ENCODE measurements at regions not wholly inside any gene's neighbourhood (a gene's known extent, or its start where the extent isn't known, plus 50 kb on each side); places are given as distances from the start of the nearest gene placed in this dataset.

GRCh38 chr1:4971666-4972065, 317.3 kb downstream of the AJAP1 start:
- TF ChIP-seq, protein P1, sequence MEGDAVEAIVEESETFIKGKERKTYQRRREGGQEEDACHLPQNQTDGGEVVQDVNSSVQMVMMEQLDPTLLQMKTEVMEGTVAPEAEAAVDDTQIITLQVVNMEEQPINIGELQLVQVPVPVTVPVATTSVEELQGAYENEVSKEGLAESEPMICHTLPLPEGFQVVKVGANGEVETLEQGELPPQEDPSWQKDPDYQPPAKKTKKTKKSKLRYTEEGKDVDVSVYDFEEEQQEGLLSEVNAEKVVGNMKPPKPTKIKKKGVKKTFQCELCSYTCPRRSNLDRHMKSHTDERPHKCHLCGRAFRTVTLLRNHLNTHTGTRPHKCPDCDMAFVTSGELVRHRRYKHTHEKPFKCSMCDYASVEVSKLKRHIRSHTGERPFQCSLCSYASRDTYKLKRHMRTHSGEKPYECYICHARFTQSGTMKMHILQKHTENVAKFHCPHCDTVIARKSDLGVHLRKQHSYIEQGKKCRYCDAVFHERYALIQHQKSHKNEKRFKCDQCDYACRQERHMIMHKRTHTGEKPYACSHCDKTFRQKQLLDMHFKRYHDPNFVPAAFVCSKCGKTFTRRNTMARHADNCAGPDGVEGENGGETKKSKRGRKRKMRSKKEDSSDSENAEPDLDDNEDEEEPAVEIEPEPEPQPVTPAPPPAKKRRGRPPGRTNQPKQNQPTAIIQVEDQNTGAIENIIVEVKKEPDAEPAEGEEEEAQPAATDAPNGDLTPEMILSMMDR (IDR thresholded peaks at IDR 0.05): no peak
- TF ChIP-seq POLR2A (IDR thresholded peaks at IDR 0.05): no peak

Measured in heart left ventricle (tissue), 13 donors.